Upper lobe of left lung (tissue), 4 donors: ENCODE measurements at regions not wholly inside any gene's neighbourhood (a gene's known extent, or its start where the extent isn't known, plus 50 kb on each side); places are given as distances from the start of the nearest gene placed in this dataset.

Experiments
- POLR2A ChIP-seq, 4 donors: fragments of 450-650 bp; IDR thresholded peaks; one replicate each; pipeline ENCODE4 v1.5.1; 2016 to 2017; ENCODE audit warnings: antibody characterized with exemption in 4 of 4, mild to moderate bottlenecking in 2 of 4
- TF ChIP-seq, protein P1 (sequence below), 6 experiments: fragments of 450-650 bp in 4 of 6; fragments of 200-600 bp in 2 of 6; sonication (generic) in 2 of 6; IDR thresholded peaks; one replicate each; pipeline ENCODE4 v1.5.1; 2016 to 2019; ENCODE audit warnings: antibody characterized with exemption in 6 of 6

DNA sequence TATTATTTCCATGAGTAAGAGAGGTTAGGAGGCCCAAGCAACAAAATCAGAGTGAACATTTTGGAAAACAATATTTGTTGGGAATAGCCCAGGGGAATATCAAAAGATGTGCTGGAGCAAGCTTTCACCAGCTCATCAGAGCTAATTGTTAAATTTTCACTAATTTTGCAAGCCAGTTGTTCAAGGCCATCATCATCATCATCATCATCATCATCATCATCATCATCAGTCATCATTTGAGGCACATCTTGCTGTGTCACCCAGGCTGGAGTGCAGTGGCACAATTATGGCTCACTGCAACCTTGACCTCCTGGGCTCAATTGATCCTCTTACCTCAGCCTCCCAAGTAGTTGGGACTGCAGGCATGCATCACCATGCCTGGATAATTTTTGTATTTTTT, 350.5 kb upstream of the MEF2C start:
- TF ChIP-seq POLR2A (IDR thresholded peaks at IDR 0.05): no peak
- TF ChIP-seq, protein P1, sequence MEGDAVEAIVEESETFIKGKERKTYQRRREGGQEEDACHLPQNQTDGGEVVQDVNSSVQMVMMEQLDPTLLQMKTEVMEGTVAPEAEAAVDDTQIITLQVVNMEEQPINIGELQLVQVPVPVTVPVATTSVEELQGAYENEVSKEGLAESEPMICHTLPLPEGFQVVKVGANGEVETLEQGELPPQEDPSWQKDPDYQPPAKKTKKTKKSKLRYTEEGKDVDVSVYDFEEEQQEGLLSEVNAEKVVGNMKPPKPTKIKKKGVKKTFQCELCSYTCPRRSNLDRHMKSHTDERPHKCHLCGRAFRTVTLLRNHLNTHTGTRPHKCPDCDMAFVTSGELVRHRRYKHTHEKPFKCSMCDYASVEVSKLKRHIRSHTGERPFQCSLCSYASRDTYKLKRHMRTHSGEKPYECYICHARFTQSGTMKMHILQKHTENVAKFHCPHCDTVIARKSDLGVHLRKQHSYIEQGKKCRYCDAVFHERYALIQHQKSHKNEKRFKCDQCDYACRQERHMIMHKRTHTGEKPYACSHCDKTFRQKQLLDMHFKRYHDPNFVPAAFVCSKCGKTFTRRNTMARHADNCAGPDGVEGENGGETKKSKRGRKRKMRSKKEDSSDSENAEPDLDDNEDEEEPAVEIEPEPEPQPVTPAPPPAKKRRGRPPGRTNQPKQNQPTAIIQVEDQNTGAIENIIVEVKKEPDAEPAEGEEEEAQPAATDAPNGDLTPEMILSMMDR (IDR thresholded peaks at IDR 0.05): no peak
